ENCODE measurements at regions not wholly inside any gene's neighbourhood (a gene's known extent, or its start where the extent isn't known, plus 50 kb on each side); places are given as distances from the start of the nearest gene placed in this dataset.

DNA sequence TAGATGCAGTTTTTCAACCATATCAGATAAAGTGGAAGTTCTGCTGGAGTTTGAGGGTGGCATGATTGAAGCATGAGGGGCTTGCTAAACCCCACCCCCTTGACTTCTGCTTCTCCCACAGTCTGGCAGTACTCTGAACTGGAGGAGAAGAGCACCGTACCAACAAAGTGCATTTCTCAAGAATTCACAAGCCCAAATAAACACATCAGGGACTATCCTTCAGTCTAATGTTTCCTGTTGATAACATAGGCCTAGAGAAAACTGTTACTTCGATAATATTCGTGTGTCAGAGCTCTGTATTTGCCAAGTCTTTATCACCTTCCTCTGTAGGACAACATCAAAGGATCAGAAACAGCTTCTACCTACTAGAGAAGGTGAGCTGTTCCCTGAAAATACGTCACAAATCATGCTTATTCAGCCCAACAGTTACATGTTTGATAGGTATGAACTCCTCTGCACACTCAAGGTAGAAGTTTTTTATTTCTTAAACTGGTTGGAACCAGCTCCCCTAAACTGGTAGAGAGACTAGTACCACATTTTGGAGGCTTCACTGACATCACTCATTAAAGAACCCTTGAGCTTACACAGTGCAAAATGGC is 117.8 kb upstream of the PRNP start:
- H3K9me3 ChIP-seq (ENCODE audit: control insufficient read depth in 3 of 3, low read length in 3 of 3), result no peaks in the 10 kb centered on the region
- peaks cover 0 to 3% (median 0%) of the 10 kb centered on the region in 3 donors for H3K27me3 ChIP-seq (ENCODE audit: control insufficient read depth in 3 of 3, insufficient read depth in 3 of 3, low read length in 3 of 3)
- H3K36me3 ChIP-seq (ENCODE audit: control insufficient read depth in 3 of 3, insufficient read depth in 3 of 3, low read length in 3 of 3), result no peaks in the 10 kb centered on the region
- no peaks in the 10 kb centered on the region for H3K4me1 ChIP-seq (ENCODE audit: control insufficient read depth in 3 of 3, insufficient read depth in 3 of 3, low read length in 3 of 3)
- no peak overlapping the region for H3K9ac ChIP-seq (ENCODE audit: low read depth in 1 of 3, low read length in 3 of 3)
- no peak overlapping the region for H3K4me3 ChIP-seq (ENCODE audit: low read length in 3 of 3)
- H3K27ac ChIP-seq (ENCODE audit: low read depth, low read length), result no peak overlapping the region

- Histone ChIP-seq H3K9ac (ENCODE audit: low read depth in 1 of 3, low read length in 3 of 3) (no peak overlapping the region), H3K27me3 (ENCODE audit: control insufficient read depth in 3 of 3, insufficient read depth in 3 of 3, low read length in 3 of 3) (peaks cover 0 to 2% (median 0%) of the 10 kb centered on the region in 3 donors), H3K27ac (ENCODE audit: low read depth, low read length) (no peak overlapping the region), H3K4me3 (ENCODE audit: low read length in 3 of 3) (no peak overlapping the region), H3K36me3 (ENCODE audit: control insufficient read depth in 3 of 3, insufficient read depth in 3 of 3, low read length in 3 of 3) (no peaks in the 10 kb centered on the region), H3K4me1 (ENCODE audit: control insufficient read depth in 3 of 3, insufficient read depth in 3 of 3, low read length in 3 of 3) (no peaks in the 10 kb centered on the region), H3K9me3 (ENCODE audit: control insufficient read depth in 3 of 3, low read length in 3 of 3) (no peaks in the 10 kb centered on the region)
These were observed 119.1 kb upstream of the PRNP start for GRCh38 chr20:4567170-4567569.

GRCh38 chr20:4563534-4563933 is 122.7 kb upstream of the PRNP start:
- Histone ChIP-seq H3K27ac (ENCODE audit: low read depth, low read length) (no peak overlapping the region), H3K9ac (ENCODE audit: low read depth in 1 of 3, low read length in 3 of 3) (no peak overlapping the region), H3K36me3 (ENCODE audit: control insufficient read depth in 3 of 3, insufficient read depth in 3 of 3, low read length in 3 of 3) (no peaks in the 10 kb centered on the region), H3K4me3 (ENCODE audit: low read length in 3 of 3) (no peak overlapping the region), H3K9me3 (ENCODE audit: control insufficient read depth in 3 of 3, low read length in 3 of 3) (no peaks in the 10 kb centered on the region), H3K27me3 (ENCODE audit: control insufficient read depth in 3 of 3, insufficient read depth in 3 of 3, low read length in 3 of 3) (no peaks in the 10 kb centered on the region), H3K4me1 (ENCODE audit: control insufficient read depth in 3 of 3, insufficient read depth in 3 of 3, low read length in 3 of 3) (no peaks in the 10 kb centered on the region)

GRCh38 chr20:4563031-4563430 is 123.2 kb upstream of the PRNP start:
- no peak overlapping the region for H3K9ac ChIP-seq (ENCODE audit: low read depth in 1 of 3, low read length in 3 of 3)
- no peaks in the 10 kb centered on the region for H3K27me3 ChIP-seq (ENCODE audit: control insufficient read depth in 3 of 3, insufficient read depth in 3 of 3, low read length in 3 of 3)
- H3K4me3 ChIP-seq (ENCODE audit: low read length in 3 of 3), result no peak overlapping the region
- no peaks in the 10 kb centered on the region for H3K4me1 ChIP-seq (ENCODE audit: control insufficient read depth in 3 of 3, insufficient read depth in 3 of 3, low read length in 3 of 3)
- no peaks in the 10 kb centered on the region for H3K9me3 ChIP-seq (ENCODE audit: control insufficient read depth in 3 of 3, low read length in 3 of 3)
- H3K36me3 ChIP-seq (ENCODE audit: control insufficient read depth in 3 of 3, insufficient read depth in 3 of 3, low read length in 3 of 3), result no peaks in the 10 kb centered on the region
- no peak overlapping the region for H3K27ac ChIP-seq (ENCODE audit: low read depth, low read length)

- Histone ChIP-seq H3K4me1 (ENCODE audit: control insufficient read depth in 3 of 3, insufficient read depth in 3 of 3, low read length in 3 of 3) (no peaks in the 10 kb centered on the region), H3K27ac (ENCODE audit: low read depth, low read length) (no peak overlapping the region), H3K9me3 (ENCODE audit: control insufficient read depth in 3 of 3, low read length in 3 of 3) (no peaks in the 10 kb centered on the region), H3K4me3 (ENCODE audit: low read length in 3 of 3) (no peak overlapping the region), H3K9ac (ENCODE audit: low read depth in 1 of 3, low read length in 3 of 3) (no peak overlapping the region), H3K27me3 (ENCODE audit: control insufficient read depth in 3 of 3, insufficient read depth in 3 of 3, low read length in 3 of 3) (no peaks in the 10 kb centered on the region), H3K36me3 (ENCODE audit: control insufficient read depth in 3 of 3, insufficient read depth in 3 of 3, low read length in 3 of 3) (no peaks in the 10 kb centered on the region)
These were observed 125.6 kb upstream of the PRNP start for GRCh38 chr20:4560667-4561066.

GRCh38 chr20:4559906-4560305 is 126.3 kb upstream of the PRNP start:
- Histone ChIP-seq H3K4me3 (ENCODE audit: low read length in 3 of 3) (no peak overlapping the region), H3K27ac (ENCODE audit: low read depth, low read length) (no peak overlapping the region), H3K9me3 (ENCODE audit: control insufficient read depth in 3 of 3, low read length in 3 of 3) (no peaks in the 10 kb centered on the region), H3K9ac (ENCODE audit: low read depth in 1 of 3, low read length in 3 of 3) (no peak overlapping the region), H3K36me3 (ENCODE audit: control insufficient read depth in 3 of 3, insufficient read depth in 3 of 3, low read length in 3 of 3) (no peaks in the 10 kb centered on the region), H3K27me3 (ENCODE audit: control insufficient read depth in 3 of 3, insufficient read depth in 3 of 3, low read length in 3 of 3) (no peaks in the 10 kb centered on the region), H3K4me1 (ENCODE audit: control insufficient read depth in 3 of 3, insufficient read depth in 3 of 3, low read length in 3 of 3) (no peaks in the 10 kb centered on the region)

GRCh38 chr20:4559106-4559505 is 127.2 kb upstream of the PRNP start:
- Histone ChIP-seq H3K36me3 (ENCODE audit: control insufficient read depth in 3 of 3, insufficient read depth in 3 of 3, low read length in 3 of 3) (no peaks in the 10 kb centered on the region), H3K27me3 (ENCODE audit: control insufficient read depth in 3 of 3, insufficient read depth in 3 of 3, low read length in 3 of 3) (no peaks in the 10 kb centered on the region), H3K27ac (ENCODE audit: low read depth, low read length) (no peak overlapping the region), H3K9me3 (ENCODE audit: control insufficient read depth in 3 of 3, low read length in 3 of 3) (no peaks in the 10 kb centered on the region), H3K9ac (ENCODE audit: low read depth in 1 of 3, low read length in 3 of 3) (no peak overlapping the region), H3K4me1 (ENCODE audit: control insufficient read depth in 3 of 3, insufficient read depth in 3 of 3, low read length in 3 of 3) (no peaks in the 10 kb centered on the region), H3K4me3 (ENCODE audit: low read length in 3 of 3) (no peak overlapping the region)

DNA sequence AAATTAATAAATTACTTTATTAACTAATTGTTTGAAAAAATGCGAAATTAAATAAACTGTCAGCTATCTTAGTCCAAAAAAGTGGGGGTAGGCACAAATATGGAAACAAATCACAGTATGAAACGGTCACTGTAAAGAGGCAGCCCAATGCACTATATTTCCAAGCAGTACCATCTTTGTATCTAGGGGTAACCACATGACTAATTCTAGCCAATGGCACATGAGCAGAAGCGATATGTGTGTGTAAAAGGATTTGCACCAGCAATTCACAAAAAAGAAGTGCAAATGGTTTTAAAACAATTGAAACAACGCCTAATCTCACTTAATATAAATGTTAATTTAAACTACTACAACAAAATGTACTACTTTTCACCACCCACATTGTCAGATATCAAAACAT is 129.5 kb upstream of the PRNP start:
- Histone ChIP-seq H3K36me3 (ENCODE audit: control insufficient read depth in 3 of 3, insufficient read depth in 3 of 3, low read length in 3 of 3) (no peaks in the 10 kb centered on the region), H3K27me3 (ENCODE audit: control insufficient read depth in 3 of 3, insufficient read depth in 3 of 3, low read length in 3 of 3) (no peaks in the 10 kb centered on the region), H3K27ac (ENCODE audit: low read depth, low read length) (no peak overlapping the region), H3K9ac (ENCODE audit: low read depth in 1 of 3, low read length in 3 of 3) (no peak overlapping the region), H3K9me3 (ENCODE audit: control insufficient read depth in 3 of 3, low read length in 3 of 3) (no peaks in the 10 kb centered on the region), H3K4me3 (ENCODE audit: low read length in 3 of 3) (no peak overlapping the region), H3K4me1 (ENCODE audit: control insufficient read depth in 3 of 3, insufficient read depth in 3 of 3, low read length in 3 of 3) (no peaks in the 10 kb centered on the region)

DNA sequence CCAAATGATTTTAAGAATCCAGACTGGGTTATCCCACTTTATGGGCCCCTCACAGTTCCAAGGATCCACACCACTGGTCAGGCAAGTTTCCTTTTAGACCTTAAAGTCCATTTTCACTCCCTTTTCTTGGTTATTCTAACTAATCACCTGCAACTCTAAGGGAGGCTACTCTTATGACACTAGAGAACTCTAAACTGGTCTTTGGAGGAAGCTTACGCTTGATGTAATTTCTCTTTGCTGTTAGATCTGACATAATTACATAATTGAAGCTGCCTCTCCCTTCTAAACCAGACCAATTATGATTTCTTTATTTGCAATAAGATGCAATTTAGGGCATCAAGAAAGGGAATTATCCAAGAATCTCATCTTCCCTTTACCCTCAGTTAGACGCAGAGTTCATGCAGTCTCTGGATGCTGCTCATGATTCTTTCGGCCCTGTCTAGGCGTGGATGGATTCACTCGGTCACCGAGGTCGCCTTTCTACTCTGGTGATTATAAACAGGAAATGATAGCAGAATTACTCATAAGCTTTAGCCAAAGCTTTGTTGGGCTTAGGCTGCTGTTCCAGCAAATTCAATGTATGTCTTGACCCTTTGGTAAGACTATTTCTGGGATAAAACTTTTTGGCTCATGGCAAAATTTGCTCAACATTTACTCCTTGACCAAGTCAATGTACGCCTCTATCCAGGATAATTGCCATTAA is 130.9 kb upstream of the PRNP start:
- Histone ChIP-seq H3K36me3 (ENCODE audit: control insufficient read depth in 3 of 3, insufficient read depth in 3 of 3, low read length in 3 of 3) (no peaks in the 10 kb centered on the region), H3K4me3 (ENCODE audit: low read length in 3 of 3) (no peak overlapping the region), H3K27ac (ENCODE audit: low read depth, low read length) (no peak overlapping the region), H3K9ac (ENCODE audit: low read depth in 1 of 3, low read length in 3 of 3) (no peak overlapping the region), H3K4me1 (ENCODE audit: control insufficient read depth in 3 of 3, insufficient read depth in 3 of 3, low read length in 3 of 3) (no peaks in the 10 kb centered on the region), H3K9me3 (ENCODE audit: control insufficient read depth in 3 of 3, low read length in 3 of 3) (no peaks in the 10 kb centered on the region), H3K27me3 (ENCODE audit: control insufficient read depth in 3 of 3, insufficient read depth in 3 of 3, low read length in 3 of 3) (no peaks in the 10 kb centered on the region)

DNA sequence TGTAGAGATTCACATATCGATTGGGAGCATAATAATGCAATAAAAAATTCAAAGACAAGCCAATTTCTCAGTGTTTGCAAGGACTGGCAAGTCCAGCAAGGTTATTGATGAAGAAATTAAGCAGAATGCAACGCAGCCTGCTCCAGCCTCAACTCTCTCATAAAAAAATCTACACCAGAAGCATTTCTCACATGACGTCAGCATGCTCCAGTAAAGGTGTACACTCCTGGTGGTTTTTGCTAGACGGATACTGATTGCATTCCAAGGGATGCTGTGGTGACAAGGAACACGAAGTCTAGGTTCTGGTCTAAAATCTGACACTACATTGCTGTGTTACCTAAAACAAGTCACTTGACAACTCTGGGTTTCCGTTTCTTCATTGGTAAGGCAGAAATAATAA is 131.9 kb upstream of the PRNP start:
- no peak overlapping the region for H3K4me3 ChIP-seq (ENCODE audit: low read length in 3 of 3)
- H3K27me3 ChIP-seq (ENCODE audit: control insufficient read depth in 3 of 3, insufficient read depth in 3 of 3, low read length in 3 of 3), result no peaks in the 10 kb centered on the region
- H3K9ac ChIP-seq (ENCODE audit: low read depth in 1 of 3, low read length in 3 of 3), result no peak overlapping the region
- H3K9me3 ChIP-seq (ENCODE audit: control insufficient read depth in 3 of 3, low read length in 3 of 3), result no peaks in the 10 kb centered on the region
- no peak overlapping the region for H3K27ac ChIP-seq (ENCODE audit: low read depth, low read length)
- H3K4me1 ChIP-seq (ENCODE audit: control insufficient read depth in 3 of 3, insufficient read depth in 3 of 3, low read length in 3 of 3), result no peaks in the 10 kb centered on the region
- no peaks in the 10 kb centered on the region for H3K36me3 ChIP-seq (ENCODE audit: control insufficient read depth in 3 of 3, insufficient read depth in 3 of 3, low read length in 3 of 3)
